Heart left ventricle (tissue), 13 donors: ENCODE measurements at regions not wholly inside any gene's neighbourhood (a gene's known extent, or its start where the extent isn't known, plus 50 kb on each side); places are given as distances from the start of the nearest gene placed in this dataset.

ENCODE experiments used
- CTCF ChIP-seq, 12 donors: fragments of 200-600 bp; sonication (generic) in 4 of 12; IDR thresholded peaks; one replicate each; pipeline versions ENCODE4 v1.5.0 to v1.8.0; 2018 to 2022; ENCODE audit warnings: antibody characterized with exemption in 12 of 12, mild to moderate bottlenecking in 5 of 12
- POLR2A ChIP-seq, 2 donors: fragments of 450-650 bp; IDR thresholded peaks; one replicate each; pipeline ENCODE4 v1.6.1; 2017; ENCODE audit warnings: antibody characterized with exemption in 2 of 2, mild to moderate bottlenecking in 2 of 2, moderate library complexity in 2 of 2
- donor health status: ischemic (EF 13 %, LVEDD 7.1; RV severe dilation, severe dysfunction).
- donor health status: DM: no; HTN: yes; CAD: no.
- donor health status: DM: no; HTN: no; CAD: no.
- donor health status: ischemic (EF 25% LVEDD 6.9; RV normal size, moderate dysfunction).
- donor health status: ischemic (EF 25% LVEDD 5.7; RV mildly dilated, moderate dysfunction).
- donor health status: ischemic (EF 35%, LVEDD 5.7; RV mildly dilated, moderate dysfunction).
- donor health status: nonischemic (EF 11% LVEDD 7.7; RV severe dilation, severe dysfunction).
- donor health status: DM: yes; HTN: yes; CAD: no.
- donor health status: PGD.
- donor health status: ischemic (EF 29% LVEDD 5.4; RV normal size, mild dysfunction).
- donor health status: nonischemic (EF 23%, LVEDD 6.1; RV moderate dilation, normal function).

GRCh38 chr3:72018343-72018984 lies 233.5 kb upstream of the PROK2 start:
- no peak for TF ChIP-seq CTCF (IDR thresholded peaks at IDR 0.05)
- no peak for TF ChIP-seq POLR2A (IDR thresholded peaks at IDR 0.05)
